ENCODE measurements at regions not wholly inside any gene's neighbourhood (a gene's known extent, or its start where the extent isn't known, plus 50 kb on each side); places are given as distances from the start of the nearest gene placed in this dataset.

- TF ChIP-seq SIX5 (IDR thresholded peaks at IDR 0.05; ENCODE audit: borderline replicate concordance in 1 of 2, insufficient read depth in 1 of 2, low read depth in 1 of 2, low read length in 2 of 2) (no peak), HDAC1 (IDR thresholded peaks at IDR 0.05) (peak in 1 of 2 experiments; percentile 97), BACH1 (tag; IDR thresholded peaks at IDR 0.05) (peak; percentile 20; the same call in 1 of the 2 replicates), NKRF (IDR thresholded peaks at IDR 0.05; ENCODE audit: borderline replicate concordance) (no peak), ZSCAN32 (CRISPR knock-in tag; IDR thresholded peaks at IDR 0.05) (no peak), CC2D1A (IDR thresholded peaks at IDR 0.05) (peak; percentile 96), HIVEP1 (CRISPR knock-in tag; IDR thresholded peaks at IDR 0.05) (no peak), SNAPC5 (CRISPR knock-in tag; IDR thresholded peaks at IDR 0.05) (no peak), MITF (IDR thresholded peaks at IDR 0.05) (no peak), KLF13 (tag; IDR thresholded peaks at IDR 0.05; ENCODE audit: borderline replicate concordance, low read depth) (no peak), ZNF316 (IDR thresholded peaks at IDR 0.05) (peak; percentile 37; the same call in 1 of the 2 replicates), ZNF398 (CRISPR knock-in tag; IDR thresholded peaks at IDR 0.05) (no peak), ATF7 (IDR thresholded peaks at IDR 0.05) (peak; percentile 88), ZNF561 (CRISPR knock-in tag; conservative IDR thresholded peaks at IDR 0.05) (no peak), TAL1 (IDR thresholded peaks at IDR 0.05) (peak; percentile 95), CBX8 (IDR thresholded peaks at IDR 0.05; ENCODE audit: borderline replicate concordance, extremely low read depth, low read depth, low read length, poor library complexity, severe bottlenecking) (no peak), TBL1XR1 (IDR thresholded peaks at IDR 0.05; ENCODE audit: low read length in 2 of 2) (peak in 1 of 2 experiments; percentile 92; a peak in 2 of 4 replicates), FOXA1 (IDR thresholded peaks at IDR 0.05; ENCODE audit: borderline replicate concordance) (no peak), ZNF695 (CRISPR knock-in tag; IDR thresholded peaks at IDR 0.05) (no peak), NCOA2 (IDR thresholded peaks at IDR 0.05; ENCODE audit: partially characterized antibody in 2 of 2) (peak; percentile 92 to 94)
- TF ChIP-seq, protein P1, sequence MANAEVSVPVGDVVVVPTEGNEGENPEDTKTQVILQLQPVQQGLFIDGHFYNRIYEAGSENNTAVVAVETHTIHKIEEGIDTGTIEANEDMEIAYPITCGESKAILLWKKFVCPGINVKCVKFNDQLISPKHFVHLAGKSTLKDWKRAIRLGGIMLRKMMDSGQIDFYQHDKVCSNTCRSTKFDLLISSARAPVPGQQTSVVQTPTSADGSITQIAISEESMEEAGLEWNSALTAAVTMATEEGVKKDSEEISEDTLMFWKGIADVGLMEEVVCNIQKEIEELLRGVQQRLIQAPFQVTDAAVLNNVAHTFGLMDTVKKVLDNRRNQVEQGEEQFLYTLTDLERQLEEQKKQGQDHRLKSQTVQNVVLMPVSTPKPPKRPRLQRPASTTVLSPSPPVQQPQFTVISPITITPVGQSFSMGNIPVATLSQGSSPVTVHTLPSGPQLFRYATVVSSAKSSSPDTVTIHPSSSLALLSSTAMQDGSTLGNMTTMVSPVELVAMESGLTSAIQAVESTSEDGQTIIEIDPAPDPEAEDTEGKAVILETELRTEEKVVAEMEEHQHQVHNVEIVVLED (CRISPR knock-in tag; IDR thresholded peaks at IDR 0.05) = no peak
Observed at GRCh38 chr1:227396539-227397353, 78.5 kb upstream of the CDC42BPA start (continued).
